PC-3 (cell line): ENCODE measurements at regions not wholly inside any gene's neighbourhood (a gene's known extent, or its start where the extent isn't known, plus 50 kb on each side); places are given as distances from the start of the nearest gene placed in this dataset.
"Not testable (repeated sequence)": the region's sequence is repeated elsewhere in the genome, so short reads cannot be mapped to it uniquely, and the experiment has no call there.

Experiments
- ATAC-seq: fragments of 200-7000 bp; cut with Tn5 transposase; 2 replicates; pipeline ENCODE4 v1.9.1; 2020; ENCODE audit warnings: mild to moderate bottlenecking, moderate library complexity
- BruUV-seq: library from RNA; stranded (reverse); fragments of 400-500 nt; replicated peaks from 2 replicates; lab custom pipeline; 2021; lab: Mats Ljungman, UMichigan
- CTCF ChIA-PET: fragments of 300-600 bp; sonication (Branson Sonifier 250); formaldehyde crosslinking; loops from one replicate; lab custom pipeline; 2022; ENCODE audit warnings: antibody characterized with exemption; lab: Charles Lee
- POLR2A ChIA-PET: fragments of 300-600 bp; sonication (Branson Sonifier 250); formaldehyde crosslinking; loops from one replicate; lab custom pipeline; 2022; ENCODE audit warnings: antibody characterized with exemption; ENCODE audit not compliant: unreplicated experiment; lab: Charles Lee
- DNase-seq: peaks from one replicate; pipeline ENCODE4 v3.0.0-alpha.2; 2015
- H2AFZ ChIP-seq: fragments of 300-600 bp; sonication (generic); 2 replicates; pipeline ENCODE4 v1.6.0; 2016; ENCODE audit warnings: antibody characterized with exemption, low read length
- H3F3A ChIP-seq: fragments of 300-600 bp; sonication (generic); one replicate; pipeline ENCODE4 v1.6.0; 2017; ENCODE audit warnings: antibody characterized with exemption, low read length, control low read depth, mild to moderate bottlenecking; ENCODE audit not compliant: unreplicated experiment
- H3K27ac ChIP-seq: fragments of 300-600 bp; sonication (generic); 2 replicates; pipeline ENCODE4 v1.5.1; 2016; ENCODE audit warnings: mild to moderate bottlenecking, low read length
- H3K27me3 ChIP-seq: fragments of 300-600 bp; sonication (generic); 2 replicates; pipeline ENCODE4 v1.6.1; 2016; ENCODE audit warnings: low read length, mixed read lengths
- H3K36me3 ChIP-seq: fragments of 300-600 bp; sonication (generic); 2 replicates; pipeline ENCODE4 v1.6.1; 2016; ENCODE audit warnings: low read depth, mixed run types, low read length, mixed read lengths
- H3K4me1 ChIP-seq: fragments of 300-600 bp; sonication (generic); 2 replicates; pipeline ENCODE4 v1.5.1; 2016; ENCODE audit warnings: low read length; ENCODE audit not compliant: insufficient read depth
- H3K4me2 ChIP-seq: fragments of 300-600 bp; sonication (generic); 2 replicates; pipeline ENCODE4 v1.6.0; 2016; ENCODE audit warnings: low read length
- H3K4me3 ChIP-seq: fragments of 300-600 bp; sonication (generic); 2 replicates; pipeline ENCODE4 v1.5.1; 2016; ENCODE audit warnings: mild to moderate bottlenecking, low read length, mixed read lengths
- H3K79me2 ChIP-seq: fragments of 300-600 bp; sonication (generic); 2 replicates; pipeline ENCODE4 v1.6.1; 2017; ENCODE audit warnings: low read length, mixed read lengths
- H3K9ac ChIP-seq: fragments of 300-600 bp; sonication (generic); 2 replicates; pipeline ENCODE4 v1.6.0; 2016; ENCODE audit warnings: mild to moderate bottlenecking, low read length
- H3K9me2 ChIP-seq: fragments of 300-600 bp; sonication (generic); replicated peaks from 2 replicates; pipeline ENCODE4 v1.6.1; 2016; ENCODE audit warnings: mixed run types, low read length, mixed read lengths
- H3K9me3 ChIP-seq: fragments of 300-600 bp; sonication (generic); 2 replicates; pipeline ENCODE4 v1.6.1; 2016; ENCODE audit warnings: low read length, mixed read lengths
- H4K20me1 ChIP-seq: fragments of 300-600 bp; sonication (generic); 2 replicates; pipeline ENCODE4 v1.6.1; 2016; ENCODE audit warnings: low read length, mixed read lengths
- CTCF ChIP-seq: fragments of 300-600 bp; sonication (generic); conservative IDR thresholded peaks from 2 replicates; pipeline ENCODE4 v1.5.1; 2017; ENCODE audit warnings: antibody characterized with exemption, low read depth, mild to moderate bottlenecking, low read length
- EZH2 ChIP-seq: fragments of 300-600 bp; sonication (generic); IDR thresholded peaks from one replicate; pipeline ENCODE4 v1.6.1; 2017; ENCODE audit warnings: antibody characterized with exemption, mild to moderate bottlenecking, low read length; ENCODE audit not compliant: unreplicated experiment
- EZH2phosphoT487 ChIP-seq: fragments of 300-600 bp; sonication (generic); IDR thresholded peaks from 2 replicates; pipeline ENCODE4 v1.6.1; 2018; ENCODE audit warnings: mild to moderate bottlenecking, antibody characterized with exemption, low read length, borderline replicate concordance
- intact Hi-C: fragments of 100-400 bp; cut with micrococcal nuclease; formaldehyde crosslinking; loops from 2 replicates; pipeline ENCODE4 v1.9.0; 2023

GRCh38 chr16:22641131-22641628 lies 130.5 kb downstream of the NPIPB5 start:
- Histone ChIP-seq H3K9ac (no peak overlapping the region), H3K27me3 (no peaks in the 10 kb centered on the region), H3K9me3 (no peaks in the 10 kb centered on the region), H3F3A (no peaks in the 10 kb centered on the region), H3K4me1 (peaks cover 10% of the 10 kb centered on the region), H3K4me3 (no peak overlapping the region), H4K20me1 (no peaks in the 10 kb centered on the region), H2AFZ (no peak overlapping the region), H3K79me2 (no peaks in the 10 kb centered on the region), H3K27ac (no peak overlapping the region), H3K4me2 (no peak overlapping the region), H3K9me2 (no peaks in the 10 kb centered on the region), H3K36me3 (no peaks in the 10 kb centered on the region)
- ATAC-seq (no peak), DNase-seq (peak; percentile 63)
- no peak for TF ChIP-seq CTCF
- TF ChIP-seq EZH2phosphoT487, result no peak
- TF ChIP-seq EZH2, result no peak
- no TSS peak for BruUV-seq
- intact Hi-C loops, result no loop called here
- ChIA-PET CTCF (no interaction called here), POLR2A (no interaction called here)

- no peaks in the 10 kb centered on the region for H3F3A ChIP-seq
- no peaks in the 10 kb centered on the region for H3K9me2 ChIP-seq
- H3K9me3 ChIP-seq, result no peaks in the 10 kb centered on the region
- H2AFZ ChIP-seq, result no peak overlapping the region
- H3K36me3 ChIP-seq, result no peaks in the 10 kb centered on the region
- H3K9ac ChIP-seq, result no peak overlapping the region
- no TSS peak for BruUV-seq
- DNase-seq (no peak), ATAC-seq (no peak)
- H3K27ac ChIP-seq, result no peak overlapping the region
- no peaks in the 10 kb centered on the region for H4K20me1 ChIP-seq
- intact Hi-C loops, result no loop called here
- ChIA-PET CTCF (no interaction called here), POLR2A (no interaction called here)
- no peaks in the 10 kb centered on the region; the same call in 1 of the 2 replicates for H3K27me3 ChIP-seq
- H3K4me2 ChIP-seq, result no peak overlapping the region
- no peaks in the 10 kb centered on the region for H3K79me2 ChIP-seq
- H3K4me1 ChIP-seq, result peaks cover 9% of the 10 kb centered on the region
- H3K4me3 ChIP-seq, result no peak overlapping the region
- TF ChIP-seq EZH2 (no peak), CTCF (no peak), EZH2phosphoT487 (no peak)
These were observed 131.9 kb downstream of the NPIPB5 start for GRCh38 chr16:22642416-22643088.

- H3F3A ChIP-seq, H3K9me2 ChIP-seq, H4K20me1 ChIP-seq, H3K36me3 ChIP-seq, H3K79me2 ChIP-seq, ATAC-seq, H3K27me3 ChIP-seq, CTCF ChIA-PET, H3K9me3 ChIP-seq, POLR2A ChIA-PET, H3K4me2 ChIP-seq, H3K4me3 ChIP-seq, H3K4me1 ChIP-seq, intact Hi-C loops, H2AFZ ChIP-seq, BruUV-seq, H3K27ac ChIP-seq, H3K9ac ChIP-seq, DNase-seq: not testable (repeated sequence)
These were observed 132.5 kb downstream of the NPIPB5 start for GRCh38 chr16:22643203-22643602.
